CD1c-positive myeloid dendritic cell (primary cell): ENCODE measurements at regions not wholly inside any gene's neighbourhood (a gene's known extent, or its start where the extent isn't known, plus 50 kb on each side); places are given as distances from the start of the nearest gene placed in this dataset.

Experiments used
- DNase-seq: peaks from one replicate; pipeline ENCODE4 v3.0.0-alpha.2; 2016; ENCODE audit errors: extremely low spot score

DNA sequence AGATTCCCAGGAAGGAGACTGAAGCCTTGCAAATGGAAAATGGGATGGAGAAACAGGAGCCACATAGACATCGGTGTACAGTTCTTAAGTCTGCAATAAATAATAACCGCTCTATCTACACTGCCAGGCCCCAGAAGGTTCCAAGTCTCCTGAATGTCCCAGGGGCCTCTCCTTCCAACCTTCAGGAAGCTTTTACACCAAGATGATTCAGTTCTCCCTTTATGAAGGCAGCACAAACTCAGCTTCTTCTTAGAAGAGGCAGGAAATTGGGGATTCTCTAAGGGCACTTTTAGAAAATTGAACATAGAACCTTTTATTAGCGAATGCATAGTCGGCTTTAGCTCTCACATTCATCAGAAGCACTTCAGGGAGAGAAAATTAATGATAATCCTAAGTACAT, 130.8 kb upstream of the LYZL1 start:
- DNase-seq = no peak

GRCh38 chr10:29160150-29160617, 128.7 kb upstream of the LYZL1 start:
- DNase-seq = no peak

DNA sequence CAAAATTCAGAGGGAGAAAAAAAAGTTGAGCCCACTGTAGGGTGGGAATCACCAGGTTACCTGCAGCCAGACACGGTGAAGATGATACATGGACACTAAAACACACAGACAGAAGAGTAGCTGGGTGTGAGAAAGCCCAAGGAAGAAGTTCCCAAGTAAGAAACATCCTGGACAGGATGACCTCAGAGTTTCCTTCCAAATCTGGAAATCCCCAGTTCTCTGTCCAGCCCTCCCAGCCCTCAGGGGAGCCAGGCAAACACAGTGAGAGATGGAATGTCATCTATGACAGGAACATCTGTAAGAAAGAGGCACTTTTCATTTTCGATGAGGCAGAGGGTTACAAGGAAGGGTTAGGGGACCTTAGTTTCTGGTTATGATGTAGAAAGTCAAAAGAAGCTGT, 125.1 kb upstream of the LYZL1 start:
- DNase-seq = no peak

DNA sequence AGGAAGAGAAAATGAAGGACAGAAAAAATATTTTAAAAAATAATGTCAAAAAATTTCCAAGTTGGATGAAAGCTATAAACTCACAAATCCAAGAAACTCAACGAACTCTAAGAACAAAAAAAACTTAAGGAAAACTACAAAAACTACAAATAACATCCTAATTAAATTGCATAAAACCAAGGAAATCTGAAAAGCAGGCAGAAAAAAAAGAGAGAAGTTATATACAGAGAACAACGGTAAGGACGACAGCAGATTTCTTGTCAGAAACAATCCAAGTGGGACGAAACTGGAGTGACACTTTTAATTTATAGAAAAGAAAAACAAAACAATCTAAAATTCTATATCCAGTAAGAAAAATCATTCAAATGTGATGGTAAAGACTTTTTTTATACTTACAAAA, 122.2 kb upstream of the LYZL1 start:
- no peak for DNase-seq

DNA sequence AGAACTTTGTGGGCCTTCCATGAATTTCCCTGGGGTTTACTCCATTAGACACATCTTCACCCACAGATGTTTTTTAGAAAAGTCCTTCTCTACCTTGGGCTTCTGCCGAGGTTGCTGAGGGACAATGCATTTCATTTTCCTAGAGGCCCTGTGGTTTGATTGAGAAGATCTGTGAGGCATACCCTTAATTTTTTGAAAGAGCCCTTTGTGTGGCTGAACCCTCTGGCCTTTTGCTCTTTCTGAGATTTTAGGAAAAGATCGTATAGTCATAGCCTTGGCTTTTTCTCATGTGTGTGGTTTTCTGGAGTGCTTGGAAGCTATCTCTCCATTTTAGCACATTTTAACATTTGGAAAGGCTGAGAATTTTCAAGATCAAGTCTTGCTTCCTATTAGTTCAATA, 119.8 kb upstream of the LYZL1 start:
- DNase-seq = no peak

- DNase-seq = no peak
These were observed 117.2 kb upstream of the LYZL1 start for GRCh38 chr10:29171717-29172116.

DNA sequence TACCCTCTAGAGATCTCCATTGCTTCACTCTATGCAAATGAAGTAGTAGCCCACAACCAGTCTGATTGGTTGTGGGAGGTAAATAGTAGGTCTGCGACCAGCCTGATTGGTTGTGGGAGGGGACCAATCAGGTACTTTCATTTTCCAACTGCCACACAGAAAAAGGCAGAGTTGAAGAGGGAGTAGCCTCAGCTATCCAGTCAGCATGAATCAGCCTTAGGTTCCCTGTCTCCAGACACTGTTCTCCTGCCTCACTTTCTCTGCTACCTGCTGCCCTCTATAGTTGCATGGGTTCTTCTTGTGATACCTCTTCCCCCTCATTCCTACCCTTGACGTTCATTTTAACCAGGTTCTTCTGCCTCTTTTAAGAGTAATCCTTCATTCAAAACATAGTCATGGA, 114.5 kb upstream of the LYZL1 start:
- no peak for DNase-seq

DNA sequence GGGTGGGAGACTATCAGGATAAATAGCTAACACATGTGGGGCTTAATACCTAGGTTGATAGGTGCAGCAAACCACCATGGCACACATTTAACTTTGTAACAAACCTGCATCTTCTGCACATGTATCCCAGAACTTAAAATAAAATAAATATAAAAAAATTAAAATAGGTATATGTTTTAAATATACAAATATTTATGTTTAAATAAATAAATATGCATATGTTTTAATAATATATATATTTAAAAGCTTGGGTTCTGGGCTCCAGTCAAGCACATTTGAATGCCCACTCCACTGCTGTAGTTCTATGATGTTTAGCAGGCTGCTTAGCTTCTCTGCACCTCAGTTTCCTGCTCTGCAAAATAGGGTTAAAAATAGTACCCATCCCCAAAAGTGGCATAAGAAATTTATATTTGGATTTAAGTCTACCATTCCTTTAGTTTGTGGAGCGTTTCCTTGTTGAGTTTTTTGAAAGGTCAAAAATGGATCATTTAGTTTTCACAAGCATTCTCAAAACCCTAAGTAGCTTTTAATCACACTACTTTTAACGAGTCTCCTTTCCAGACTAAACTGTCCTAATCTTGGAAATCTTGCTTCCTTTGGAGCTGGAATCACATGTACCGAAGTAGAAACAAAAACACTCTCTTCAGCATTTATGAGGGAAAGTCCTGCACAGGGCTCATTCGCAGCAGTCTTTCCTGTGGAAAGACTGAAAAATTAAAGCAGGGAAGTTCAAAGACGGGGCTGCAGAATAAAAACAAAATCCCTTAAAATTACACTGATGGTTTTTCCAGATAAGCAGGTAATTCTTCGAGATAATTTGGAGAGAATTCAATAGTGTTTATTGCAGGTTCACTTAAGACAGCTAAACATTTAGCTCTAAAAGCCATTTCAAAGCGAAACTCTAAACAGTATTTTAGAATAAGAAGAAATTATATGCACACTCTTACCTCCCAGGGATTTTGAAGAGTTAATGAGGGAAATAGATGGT, 111.7 kb upstream of the LYZL1 start:
- no peak for DNase-seq

- no peak for DNase-seq
These were observed 106.9 kb upstream of the LYZL1 start for GRCh38 chr10:29181936-29182335.

DNA sequence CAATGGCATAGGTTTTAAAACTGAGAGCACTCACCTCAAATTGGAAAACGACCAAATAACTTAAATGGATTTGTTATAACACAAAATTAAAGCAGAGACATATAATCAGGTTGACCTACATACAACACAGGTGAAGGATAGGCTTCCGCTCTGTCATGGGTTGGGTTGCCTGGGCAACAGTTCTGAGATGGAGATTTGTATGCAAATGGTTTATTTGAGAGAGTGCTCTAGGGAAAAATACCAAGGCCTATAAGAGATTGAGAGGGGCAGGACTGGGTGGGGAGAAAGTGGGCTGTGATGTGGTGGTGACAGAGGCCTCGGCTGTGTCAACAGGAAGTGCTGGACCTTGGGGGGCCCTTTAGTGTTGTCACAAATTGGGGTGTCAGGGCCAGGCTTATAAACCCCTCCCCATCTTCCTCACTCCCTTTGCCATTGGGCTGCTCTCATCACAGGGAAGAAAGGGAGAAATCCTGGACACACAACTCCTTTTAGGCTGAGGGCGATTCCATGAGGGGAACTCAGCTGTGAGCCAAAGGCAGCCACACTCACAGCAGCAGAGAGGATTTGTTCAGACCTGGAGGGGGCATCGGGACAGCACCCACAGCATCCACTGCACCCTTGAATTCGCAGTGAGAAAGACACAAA, 105.4 kb upstream of the LYZL1 start:
- no peak for DNase-seq

DNA sequence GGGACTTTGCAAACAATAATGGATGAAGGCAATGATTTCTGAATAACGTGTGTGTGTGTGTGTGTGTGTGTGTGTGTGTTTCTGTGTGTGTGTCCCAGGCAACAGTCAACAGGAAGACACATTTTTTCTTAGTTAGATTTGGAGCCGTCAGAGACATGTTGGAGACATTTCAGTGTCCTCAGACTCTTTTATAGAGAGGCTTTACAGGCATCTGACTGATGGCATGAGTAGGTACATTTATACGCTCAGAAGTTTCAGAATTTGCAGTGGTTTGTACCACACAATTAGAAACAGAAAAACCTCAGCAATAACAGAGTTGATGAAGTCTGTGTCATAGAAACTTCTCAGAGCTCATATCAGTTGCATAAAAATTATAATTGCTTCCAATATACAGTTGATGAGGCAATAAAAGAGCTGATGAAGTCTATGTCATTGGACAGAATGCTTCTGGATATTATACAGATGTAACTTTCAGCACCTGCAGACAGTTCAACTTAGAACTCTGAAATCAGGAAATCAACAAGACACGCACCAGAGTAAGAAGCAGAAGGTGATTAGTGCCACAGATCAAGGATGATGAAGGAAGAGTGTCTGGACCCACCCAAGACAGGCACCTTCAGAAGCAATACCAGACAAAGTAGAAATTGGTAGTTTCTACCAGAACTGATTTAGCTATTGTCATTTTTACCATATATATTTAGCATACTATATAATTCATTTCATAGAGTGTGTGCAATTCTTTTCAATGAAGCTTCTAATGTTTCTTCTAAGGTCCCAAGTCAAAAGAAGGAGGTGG, 104.5 kb upstream of the LYZL1 start:
- DNase-seq = no peak

DNA sequence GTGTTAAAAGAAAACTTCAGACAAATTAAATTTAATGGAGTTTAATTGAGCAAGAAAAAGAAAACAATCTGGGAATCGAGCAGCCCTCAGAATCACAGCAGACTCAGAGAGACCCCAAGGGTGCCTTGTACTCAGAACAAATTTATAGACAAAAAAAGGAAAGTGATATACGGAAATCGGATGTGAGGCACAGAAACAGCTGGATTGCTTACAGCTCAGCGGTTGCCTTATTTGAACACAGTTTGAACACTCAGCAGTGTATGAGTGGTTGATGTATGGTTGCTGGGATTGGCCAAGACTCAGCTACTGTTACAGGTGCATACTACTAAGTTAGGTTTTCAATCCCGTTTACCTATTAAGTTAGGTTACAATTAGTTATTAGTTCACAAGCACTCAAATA, 103.8 kb upstream of the LYZL1 start:
- no peak for DNase-seq

DNA sequence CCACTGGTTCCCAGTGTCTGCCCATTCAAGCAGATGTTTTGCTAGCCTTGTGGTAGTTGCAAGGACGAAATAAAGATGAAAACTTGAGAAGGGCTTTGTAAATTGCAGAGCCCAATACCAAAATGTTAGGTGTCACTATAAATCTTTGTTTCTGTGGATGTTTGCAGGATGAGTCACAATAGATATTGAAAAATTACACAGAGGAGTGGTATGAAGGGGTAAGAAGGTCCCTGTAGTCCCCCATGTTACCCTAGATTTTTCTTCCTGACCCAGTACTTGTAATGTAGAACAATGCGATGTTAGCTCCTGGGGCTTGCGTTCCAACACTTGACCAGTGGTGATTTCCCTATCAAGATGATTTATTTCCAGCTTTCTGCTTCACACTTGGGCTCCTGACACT, 102.6 kb upstream of the LYZL1 start:
- no peak for DNase-seq

- DNase-seq = no peak
These were observed 99.6 kb upstream of the LYZL1 start for GRCh38 chr10:29189256-29189655.

DNA sequence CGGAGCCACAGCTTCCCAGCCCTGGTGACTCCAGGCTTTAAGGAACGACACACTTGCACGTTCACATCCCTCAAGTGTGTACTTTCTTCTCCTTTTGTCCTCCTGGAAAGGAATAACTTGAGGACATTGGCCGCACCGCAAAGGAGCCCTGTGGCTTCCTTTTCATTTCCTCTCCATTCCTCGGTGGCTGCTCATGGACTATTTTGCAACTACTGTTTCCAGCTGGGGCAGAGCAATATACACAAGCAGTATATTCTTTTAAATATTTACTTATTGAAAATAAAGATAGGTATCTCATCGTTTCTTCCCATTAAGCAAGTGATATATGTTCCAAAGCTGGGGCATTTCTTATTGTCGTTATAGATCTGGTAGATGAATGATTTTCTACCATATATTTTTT, 97.2 kb upstream of the LYZL1 start:
- no peak for DNase-seq

GRCh38 chr10:29199339-29199738, 89.5 kb upstream of the LYZL1 start:
- no peak for DNase-seq

GRCh38 chr10:29199941-29200679, 88.8 kb upstream of the LYZL1 start:
- no peak for DNase-seq

GRCh38 chr10:29202386-29202940, 86.4 kb upstream of the LYZL1 start:
- DNase-seq = no peak

GRCh38 chr10:29203432-29203831, 85.4 kb upstream of the LYZL1 start:
- DNase-seq = no peak

- no peak for DNase-seq
These were observed 84.6 kb upstream of the LYZL1 start for GRCh38 chr10:29204070-29204800.

GRCh38 chr10:29205787-29206186, 83.1 kb upstream of the LYZL1 start:
- no peak for DNase-seq
